NK-92 (cell line): ENCODE measurements at regions not wholly inside any gene's neighbourhood (a gene's known extent, or its start where the extent isn't known, plus 50 kb on each side); places are given as distances from the start of the nearest gene placed in this dataset.

ENCODE experiments used
- DNase-seq: peaks from one replicate; lab custom pipeline; 2025; ENCODE audit not compliant: unreplicated experiment; lab: John Stamatoyannopoulos, UW

- DNase-seq, result no peak
Observed at GRCh38 chr5:40414922-40415321, 264.8 kb upstream of the PTGER4 start.

- DNase-seq, result no peak
Observed at GRCh38 chr5:40413743-40414142, 266.0 kb upstream of the PTGER4 start.

GRCh38 chr5:40412771-40413170 lies 266.9 kb upstream of the PTGER4 start:
- no peak for DNase-seq

- no peak for DNase-seq
Observed at GRCh38 chr5:40410964-40411635, 268.6 kb upstream of the PTGER4 start.

- peak; percentile 11 for DNase-seq
Observed at GRCh38 chr5:40410231-40410861, 269.4 kb upstream of the PTGER4 start.

- DNase-seq, result no peak
Observed at GRCh38 chr5:40409601-40410000, 270.1 kb upstream of the PTGER4 start.

GRCh38 chr5:40406741-40407211 lies 272.9 kb upstream of the PTGER4 start:
- no peak for DNase-seq

- no peak for DNase-seq
Observed at GRCh38 chr5:40405996-40406740, 273.5 kb upstream of the PTGER4 start.

GRCh38 chr5:40405230-40405629 lies 274.5 kb upstream of the PTGER4 start:
- DNase-seq, result no peak

- DNase-seq, result no peak
Observed at GRCh38 chr5:40404613-40405012, 275.1 kb upstream of the PTGER4 start.

GRCh38 chr5:40402007-40402364 lies 277.7 kb upstream of the PTGER4 start:
- no peak for DNase-seq

GRCh38 chr5:40401284-40402006 lies 278.3 kb upstream of the PTGER4 start:
- no peak for DNase-seq

GRCh38 chr5:40400245-40400644 lies 279.5 kb upstream of the PTGER4 start:
- no peak for DNase-seq

- DNase-seq, result no peak
Observed at GRCh38 chr5:40399349-40399748, 280.4 kb upstream of the PTGER4 start.

- DNase-seq, result no peak
Observed at GRCh38 chr5:40397976-40398375, 281.7 kb upstream of the PTGER4 start.

- DNase-seq, result no peak
Observed at GRCh38 chr5:40397091-40397490, 282.6 kb upstream of the PTGER4 start.

GRCh38 chr5:40396317-40396716 lies 283.4 kb upstream of the PTGER4 start:
- DNase-seq, result no peak

- no peak for DNase-seq
Observed at GRCh38 chr5:40395251-40395650, 284.5 kb upstream of the PTGER4 start.

- DNase-seq, result no peak
Observed at GRCh38 chr5:40394698-40395097, 285.0 kb upstream of the PTGER4 start.

GRCh38 chr5:40391642-40392041 lies 288.1 kb upstream of the PTGER4 start:
- DNase-seq, result no peak
